GM13977 (cell line): ENCODE measurements at regions not wholly inside any gene's neighbourhood (a gene's known extent, or its start where the extent isn't known, plus 50 kb on each side); places are given as distances from the start of the nearest gene placed in this dataset.

Source experiments
- DNase-seq: peaks from one replicate; pipeline ENCODE4 v3.0.0; 2012; ENCODE audit warnings: low spot score
- in situ Hi-C: fragments of 300-500 bp; cut with MboI; formaldehyde crosslinking; loops from one replicate; pipeline ENCODE4 v1.12.0; 2022; ENCODE audit warnings: low sequenced_read_pairs, low pct_unique_long_range_greater_than_20kb, mixed read lengths, inconsistent platforms; ENCODE audit not compliant: unreplicated experiment
- TF ChIP-seq, protein P1 (sequence below): IDR thresholded peaks from 2 replicates; pipeline ENCODE4 v1.5.1; 2012; ENCODE audit warnings: mild to moderate bottlenecking, control low read depth; ENCODE audit not compliant: insufficient read depth; ENCODE audit errors: extremely low read depth, missing control alignments

- no peak for DNase-seq
- in situ Hi-C loops: loop anchor here (25.0 kb wide), 1 partner anchor 613 kb away; the partner anchor contains the start of gene LMO4
- TF ChIP-seq, protein P1, sequence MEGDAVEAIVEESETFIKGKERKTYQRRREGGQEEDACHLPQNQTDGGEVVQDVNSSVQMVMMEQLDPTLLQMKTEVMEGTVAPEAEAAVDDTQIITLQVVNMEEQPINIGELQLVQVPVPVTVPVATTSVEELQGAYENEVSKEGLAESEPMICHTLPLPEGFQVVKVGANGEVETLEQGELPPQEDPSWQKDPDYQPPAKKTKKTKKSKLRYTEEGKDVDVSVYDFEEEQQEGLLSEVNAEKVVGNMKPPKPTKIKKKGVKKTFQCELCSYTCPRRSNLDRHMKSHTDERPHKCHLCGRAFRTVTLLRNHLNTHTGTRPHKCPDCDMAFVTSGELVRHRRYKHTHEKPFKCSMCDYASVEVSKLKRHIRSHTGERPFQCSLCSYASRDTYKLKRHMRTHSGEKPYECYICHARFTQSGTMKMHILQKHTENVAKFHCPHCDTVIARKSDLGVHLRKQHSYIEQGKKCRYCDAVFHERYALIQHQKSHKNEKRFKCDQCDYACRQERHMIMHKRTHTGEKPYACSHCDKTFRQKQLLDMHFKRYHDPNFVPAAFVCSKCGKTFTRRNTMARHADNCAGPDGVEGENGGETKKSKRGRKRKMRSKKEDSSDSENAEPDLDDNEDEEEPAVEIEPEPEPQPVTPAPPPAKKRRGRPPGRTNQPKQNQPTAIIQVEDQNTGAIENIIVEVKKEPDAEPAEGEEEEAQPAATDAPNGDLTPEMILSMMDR: no peak
Measured at GRCh38 chr1:87950369-87950768, 621.7 kb downstream of the LMO4 start.

- DNase-seq: no peak
- in situ Hi-C loops: loop anchor here (25.0 kb wide), 1 partner anchor 614 kb away; the partner anchor contains the start of gene LMO4
- TF ChIP-seq, protein P1: no peak
Measured at GRCh38 chr1:87951409-87951808, 622.7 kb downstream of the LMO4 start.

DNA sequence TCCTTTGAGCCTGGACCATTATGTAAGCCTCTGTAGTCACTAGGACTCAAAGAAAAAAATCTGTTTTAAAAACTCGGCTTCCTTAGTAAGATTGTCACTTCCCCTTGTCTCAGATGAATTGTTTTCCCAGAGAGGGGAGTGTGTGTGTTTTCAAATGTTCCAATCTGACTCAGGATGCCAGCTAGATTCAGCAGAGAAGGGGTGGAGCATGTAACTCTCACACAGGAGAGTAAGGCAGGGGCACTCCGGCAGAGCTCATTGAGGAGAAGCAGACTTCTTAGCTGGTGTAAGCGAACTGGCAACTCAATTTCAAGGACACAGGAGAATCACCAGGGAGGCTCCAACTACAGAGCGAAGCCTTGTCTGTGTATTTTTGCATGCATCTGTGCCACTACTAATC, 623.2 kb downstream of the LMO4 start:
- DNase-seq: no peak
- in situ Hi-C loops: loop anchor here (25.0 kb wide), 1 partner anchor 615 kb away; the partner anchor contains the start of gene LMO4
- TF ChIP-seq, protein P1: no peak

GRCh38 chr1:87953121-87953520, 624.4 kb downstream of the LMO4 start:
- TF ChIP-seq, protein P1: no peak
- in situ Hi-C loops: loop anchor here (25.0 kb wide), 1 partner anchor 616 kb away; the partner anchor contains the start of gene LMO4
- DNase-seq: no peak

- in situ Hi-C loops: loop anchor here (25.0 kb wide), 1 partner anchor 617 kb away; the partner anchor contains the start of gene LMO4
- peak; percentile 17 for DNase-seq
- TF ChIP-seq, protein P1: peak; percentile 79
Measured at GRCh38 chr1:87953732-87954344, 625.2 kb downstream of the LMO4 start.

DNA sequence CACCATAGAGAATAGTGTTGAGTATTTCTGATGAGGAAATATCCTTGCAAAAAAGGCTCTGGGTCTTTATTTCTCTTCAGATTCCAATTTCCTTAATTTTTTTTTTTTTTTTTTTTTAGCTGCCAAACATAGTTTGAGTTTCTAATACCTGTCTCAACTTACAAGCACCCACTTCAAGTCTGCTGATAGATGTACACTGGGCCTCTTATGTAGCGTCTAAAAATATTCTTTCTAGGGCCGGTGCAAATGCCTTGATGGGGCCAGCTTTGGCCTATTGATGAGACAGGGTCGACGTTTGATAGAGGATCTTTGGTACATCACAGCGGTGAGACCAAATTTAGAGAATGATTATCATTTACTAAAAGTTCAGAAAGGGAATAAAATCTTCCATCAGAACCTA, 626.4 kb downstream of the LMO4 start:
- TF ChIP-seq, protein P1: no peak
- DNase-seq: no peak
- in situ Hi-C loops: loop anchor here (25.0 kb wide), 1 partner anchor 618 kb away; the partner anchor contains the start of gene LMO4
